GM18505 (cell line): ENCODE measurements at regions not wholly inside any gene's neighbourhood (a gene's known extent, or its start where the extent isn't known, plus 50 kb on each side); places are given as distances from the start of the nearest gene placed in this dataset.
"Not testable (repeated sequence)": the region's sequence is repeated elsewhere in the genome, so short reads cannot be mapped to it uniquely, and the experiment has no call there.

ENCODE experiments used
- ATAC-seq: cut with Tn5 transposase; IDR thresholded peaks from one replicate; pipeline ENCODE4 v1.9.1; 2021; ENCODE audit not compliant: unreplicated experiment
- POLR2A ChIP-seq: IDR thresholded peaks from 4 replicates; pipeline ENCODE4 v1.6.1; 2011; ENCODE audit warnings: borderline replicate concordance; ENCODE audit not compliant: insufficient read depth, insufficient read length; ENCODE audit errors: extremely low read depth

DNA sequence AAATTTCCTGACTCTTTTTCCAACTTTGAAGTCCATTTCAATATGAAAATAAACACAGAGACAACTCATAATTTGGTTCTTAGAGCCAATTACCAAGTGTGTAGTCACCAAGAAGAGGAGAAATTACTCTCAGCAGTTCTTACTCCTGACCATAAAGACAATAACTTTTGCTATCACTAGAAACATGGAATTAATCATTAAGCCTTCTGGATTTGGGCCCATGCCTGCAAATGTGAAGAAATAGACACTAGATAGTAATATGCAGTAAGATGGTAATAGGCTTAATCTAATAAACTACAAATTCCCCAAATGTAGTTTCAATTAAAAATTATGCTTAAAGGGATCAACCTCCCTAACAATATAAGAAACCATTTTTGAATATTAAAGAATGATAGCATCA is 185.1 kb upstream of the AGTR1 start:
- no peak for TF ChIP-seq POLR2A
- no peak for ATAC-seq

DNA sequence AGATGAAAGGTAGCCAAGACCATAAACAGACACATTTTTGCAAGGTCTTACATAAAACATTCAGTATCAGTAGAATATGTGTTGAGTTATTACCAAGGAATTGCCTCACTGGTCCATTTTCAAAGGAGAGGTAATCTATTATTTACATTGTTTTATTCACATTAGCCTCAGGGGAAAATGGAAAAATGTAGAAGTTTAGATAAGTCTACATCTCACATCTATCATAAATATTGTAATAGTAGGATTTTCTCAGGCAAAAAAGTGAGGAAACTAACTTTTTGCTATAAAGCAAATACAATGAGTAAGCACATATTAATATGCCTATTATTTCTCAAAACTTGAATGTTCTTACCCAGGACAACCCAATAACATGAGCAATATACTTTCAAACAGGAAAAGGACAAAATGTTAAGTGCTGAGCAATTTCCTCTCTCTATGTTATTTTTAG is 184.6 kb upstream of the AGTR1 start:
- ATAC-seq: no peak
- TF ChIP-seq POLR2A: no peak

- TF ChIP-seq POLR2A: no peak
- ATAC-seq: no peak
These were observed 179.2 kb upstream of the AGTR1 start for GRCh38 chr3:148518520-148518919.

DNA sequence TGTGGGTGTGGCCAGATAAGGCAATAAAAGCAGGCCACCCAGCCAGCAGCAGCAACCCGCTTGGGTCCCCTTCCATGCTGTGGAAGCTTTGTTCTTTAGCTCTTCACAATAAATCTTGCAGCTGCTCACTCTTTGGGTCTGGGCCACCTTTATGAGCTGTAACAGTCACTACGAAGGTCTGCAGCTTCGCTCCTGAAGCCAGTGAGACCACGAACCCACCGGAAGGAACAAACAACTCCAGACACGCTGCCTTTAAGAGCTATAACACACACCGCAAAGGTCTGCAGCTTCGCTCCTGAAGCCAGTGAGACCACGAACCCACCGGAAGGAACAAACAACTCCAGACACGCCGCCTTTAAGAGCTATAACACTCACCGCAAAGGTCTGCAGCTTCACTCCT is 172.1 kb upstream of the AGTR1 start:
- ATAC-seq: not testable (repeated sequence)

- no peak for ATAC-seq
- no peak for TF ChIP-seq POLR2A
These were observed 169.7 kb upstream of the AGTR1 start for GRCh38 chr3:148528024-148528423.

DNA sequence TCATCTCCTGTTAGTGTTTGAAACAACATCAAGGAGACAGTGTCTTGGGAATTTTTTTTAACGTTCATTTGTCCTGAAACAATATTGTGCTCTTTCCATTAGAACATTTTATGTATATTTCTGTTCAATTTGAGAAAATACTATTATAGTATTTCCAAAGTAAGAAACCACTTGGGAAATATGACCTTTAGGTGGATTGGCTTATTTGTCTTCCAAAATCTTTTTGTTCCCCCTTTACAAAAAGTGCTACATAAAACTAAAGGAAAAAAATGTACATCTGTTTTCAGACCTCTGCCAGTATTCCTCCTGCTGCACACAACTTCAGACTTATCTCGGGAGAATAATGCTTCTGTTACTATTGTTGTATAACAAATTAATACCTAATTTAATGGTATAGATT is 165.9 kb upstream of the AGTR1 start:
- no peak for ATAC-seq
- TF ChIP-seq POLR2A: no peak

GRCh38 chr3:148532326-148532725 is 165.4 kb upstream of the AGTR1 start:
- ATAC-seq: no peak
- TF ChIP-seq POLR2A: no peak

DNA sequence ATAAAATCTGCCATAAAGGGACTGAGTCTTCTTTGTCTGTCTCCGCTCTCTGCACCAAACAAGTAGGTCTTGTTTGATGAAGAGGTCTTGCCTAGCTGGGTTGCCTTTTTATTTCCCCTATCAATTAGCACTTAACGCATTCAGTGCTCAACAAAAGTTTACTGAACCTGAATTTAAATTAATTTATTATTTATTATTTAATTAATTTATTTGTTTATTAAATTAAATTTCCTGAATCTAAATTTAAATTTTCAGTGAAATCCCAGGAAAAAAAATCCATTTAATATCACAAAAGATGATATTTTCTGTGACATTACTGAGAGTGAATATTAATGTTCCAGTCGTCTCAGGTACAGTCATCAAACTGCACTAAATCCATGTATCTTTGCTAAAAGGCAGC is 164.9 kb upstream of the AGTR1 start:
- ATAC-seq: no peak
- TF ChIP-seq POLR2A: no peak

DNA sequence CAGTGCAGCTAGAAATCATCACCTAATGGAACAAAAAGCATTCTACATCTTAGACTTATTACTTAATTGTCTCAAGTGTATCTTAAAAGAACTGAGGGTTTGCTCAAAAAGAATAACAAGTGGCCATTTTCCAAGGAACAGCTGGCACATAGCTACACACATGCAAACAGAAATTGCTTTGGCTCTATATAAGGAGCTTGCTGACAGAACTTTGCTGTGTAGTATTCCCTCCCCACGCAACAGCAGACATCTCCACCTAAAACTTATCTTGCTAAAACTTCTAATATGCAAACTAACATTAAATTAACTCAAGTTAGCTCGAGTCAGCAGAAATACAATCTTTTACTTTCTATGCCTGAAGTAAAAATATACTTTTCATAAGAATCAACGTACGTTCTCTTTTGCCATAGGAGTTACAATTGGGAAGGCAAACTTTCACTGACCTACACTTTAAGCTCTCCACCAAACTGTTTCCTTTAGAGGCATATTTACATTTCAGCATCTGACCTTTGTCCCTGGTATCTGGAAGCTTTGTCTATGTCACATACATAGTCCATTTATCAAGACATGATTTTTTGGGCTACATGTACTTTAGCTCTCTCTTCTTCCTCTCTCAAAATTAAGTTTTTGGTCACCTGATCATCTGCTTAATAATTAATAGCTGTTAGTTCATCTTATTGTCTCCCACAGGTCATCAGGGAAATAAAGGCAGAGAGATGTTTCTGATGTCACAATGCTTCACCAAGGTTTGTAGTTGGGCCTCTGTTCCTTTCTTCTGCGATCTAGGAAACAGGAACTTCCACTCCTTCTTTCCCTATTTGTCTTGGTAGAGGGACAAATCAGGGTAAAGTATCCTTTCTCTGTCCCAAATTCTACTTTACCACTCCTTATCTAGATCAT is 163.4 kb upstream of the AGTR1 start:
- TF ChIP-seq POLR2A: no peak

GRCh38 chr3:148535001-148535400 is 162.7 kb upstream of the AGTR1 start:
- no peak for ATAC-seq
- no peak for TF ChIP-seq POLR2A

More for the DNA sequence above, 163.4 kb upstream of the AGTR1 start:
- no peak for ATAC-seq

- no peak for TF ChIP-seq POLR2A
These were observed 157.4 kb upstream of the AGTR1 start for GRCh38 chr3:148540266-148540665.

DNA sequence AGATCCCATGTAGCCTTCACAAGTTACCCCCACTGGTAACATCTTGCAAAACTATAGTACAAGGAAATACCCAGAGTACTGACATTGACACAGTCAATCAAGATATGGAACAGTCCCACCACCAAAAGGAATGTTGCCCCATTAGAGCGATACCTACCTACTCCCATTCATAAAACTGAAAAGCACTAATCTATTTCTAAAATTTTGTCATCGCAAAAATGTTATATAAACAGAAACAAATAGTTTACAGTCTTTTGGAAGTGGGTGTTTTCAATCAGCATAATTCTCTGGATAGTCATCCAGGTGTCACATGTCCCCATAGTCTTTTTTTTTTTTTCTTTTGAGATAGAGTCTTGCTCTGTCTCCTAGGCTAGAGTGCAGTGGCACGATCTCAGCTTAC is 156.9 kb upstream of the AGTR1 start:
- ATAC-seq: no peak
- no peak for TF ChIP-seq POLR2A

More at GRCh38 chr3:148540266-148540665, 157.4 kb upstream of the AGTR1 start:
- ATAC-seq: no peak

GRCh38 chr3:148546959-148547358 is 150.7 kb upstream of the AGTR1 start:
- no peak for ATAC-seq

GRCh38 chr3:148551767-148552260 is 145.9 kb upstream of the AGTR1 start:
- no peak for TF ChIP-seq POLR2A
- ATAC-seq: no peak

More at GRCh38 chr3:148546959-148547358, 150.7 kb upstream of the AGTR1 start:
- no peak for TF ChIP-seq POLR2A
